ENCODE measurements at regions not wholly inside any gene's neighbourhood (a gene's known extent, or its start where the extent isn't known, plus 50 kb on each side); places are given as distances from the start of the nearest gene placed in this dataset.

- Histone ChIP-seq H3K4me1 (ENCODE audit: control insufficient read depth, insufficient read depth, low read length, unreplicated experiment) (no peaks in the 10 kb centered on the region), H3K79me2 (ENCODE audit: control insufficient read depth, insufficient read depth, low read length, unreplicated experiment) (no peaks in the 10 kb centered on the region), H2AFZ (ENCODE audit: low read length, unreplicated experiment) (no peak overlapping the region), H3K27ac (ENCODE audit: low read depth, low read length) (no peak overlapping the region), H3K4me3 (ENCODE audit: low read depth, low read length) (no peak overlapping the region), H3K36me3 (ENCODE audit: insufficient read depth, low read length) (no peaks in the 10 kb centered on the region), H3K27me3 (ENCODE audit: insufficient read depth, low read length) (no peaks in the 10 kb centered on the region)
Observed at GRCh38 chr4:180372691-180373090, 1870.5 kb upstream of the TENM3 start.

GRCh38 chr4:180377741-180378140, 1865.5 kb upstream of the TENM3 start:
- Histone ChIP-seq H2AFZ (ENCODE audit: low read length, unreplicated experiment) (no peak overlapping the region), H3K36me3 (ENCODE audit: insufficient read depth, low read length) (no peaks in the 10 kb centered on the region), H3K27ac (ENCODE audit: low read depth, low read length) (no peak overlapping the region), H3K79me2 (ENCODE audit: control insufficient read depth, insufficient read depth, low read length, unreplicated experiment) (no peaks in the 10 kb centered on the region), H3K4me1 (ENCODE audit: control insufficient read depth, insufficient read depth, low read length, unreplicated experiment) (no peaks in the 10 kb centered on the region), H3K4me3 (ENCODE audit: low read depth, low read length) (no peak overlapping the region), H3K27me3 (ENCODE audit: insufficient read depth, low read length) (no peaks in the 10 kb centered on the region)

- Histone ChIP-seq H3K79me2 (ENCODE audit: control insufficient read depth, insufficient read depth, low read length, unreplicated experiment) (no peaks in the 10 kb centered on the region), H3K36me3 (ENCODE audit: insufficient read depth, low read length) (no peaks in the 10 kb centered on the region), H3K4me3 (ENCODE audit: low read depth, low read length) (no peak overlapping the region), H2AFZ (ENCODE audit: low read length, unreplicated experiment) (no peak overlapping the region), H3K27ac (ENCODE audit: low read depth, low read length) (no peak overlapping the region), H3K27me3 (ENCODE audit: insufficient read depth, low read length) (no peaks in the 10 kb centered on the region), H3K4me1 (ENCODE audit: control insufficient read depth, insufficient read depth, low read length, unreplicated experiment) (no peaks in the 10 kb centered on the region)
Observed at GRCh38 chr4:180380733-180381132, 1862.5 kb upstream of the TENM3 start.

- no peak overlapping the region for H3K27ac ChIP-seq (ENCODE audit: low read depth, low read length)
- H3K4me1 ChIP-seq (ENCODE audit: control insufficient read depth, insufficient read depth, low read length, unreplicated experiment), result no peaks in the 10 kb centered on the region
- H3K36me3 ChIP-seq (ENCODE audit: insufficient read depth, low read length), result no peaks in the 10 kb centered on the region
- H3K79me2 ChIP-seq (ENCODE audit: control insufficient read depth, insufficient read depth, low read length, unreplicated experiment), result no peaks in the 10 kb centered on the region
- H3K4me3 ChIP-seq (ENCODE audit: low read depth, low read length), result no peak overlapping the region
- no peak overlapping the region for H2AFZ ChIP-seq (ENCODE audit: low read length, unreplicated experiment)
- H3K27me3 ChIP-seq (ENCODE audit: insufficient read depth, low read length), result no peaks in the 10 kb centered on the region
Observed at GRCh38 chr4:180391613-180392012, 1851.6 kb upstream of the TENM3 start.

GRCh38 chr4:180394312-180394711, 1848.9 kb upstream of the TENM3 start:
- Histone ChIP-seq H3K79me2 (ENCODE audit: control insufficient read depth, insufficient read depth, low read length, unreplicated experiment) (no peaks in the 10 kb centered on the region), H3K27me3 (ENCODE audit: insufficient read depth, low read length) (no peaks in the 10 kb centered on the region), H3K4me1 (ENCODE audit: control insufficient read depth, insufficient read depth, low read length, unreplicated experiment) (no peaks in the 10 kb centered on the region), H3K4me3 (ENCODE audit: low read depth, low read length) (no peak overlapping the region), H3K27ac (ENCODE audit: low read depth, low read length) (no peak overlapping the region), H3K36me3 (ENCODE audit: insufficient read depth, low read length) (no peaks in the 10 kb centered on the region), H2AFZ (ENCODE audit: low read length, unreplicated experiment) (no peak overlapping the region)

GRCh38 chr4:180394730-180395129, 1848.5 kb upstream of the TENM3 start:
- no peaks in the 10 kb centered on the region for H3K79me2 ChIP-seq (ENCODE audit: control insufficient read depth, insufficient read depth, low read length, unreplicated experiment)
- H3K4me3 ChIP-seq (ENCODE audit: low read depth, low read length), result no peak overlapping the region
- no peak overlapping the region for H3K27ac ChIP-seq (ENCODE audit: low read depth, low read length)
- no peaks in the 10 kb centered on the region for H3K4me1 ChIP-seq (ENCODE audit: control insufficient read depth, insufficient read depth, low read length, unreplicated experiment)
- H3K27me3 ChIP-seq (ENCODE audit: insufficient read depth, low read length), result no peaks in the 10 kb centered on the region
- H3K36me3 ChIP-seq (ENCODE audit: insufficient read depth, low read length), result no peaks in the 10 kb centered on the region
- no peak overlapping the region for H2AFZ ChIP-seq (ENCODE audit: low read length, unreplicated experiment)

GRCh38 chr4:180398564-180398963, 1844.6 kb upstream of the TENM3 start:
- no peak overlapping the region for H2AFZ ChIP-seq (ENCODE audit: low read length, unreplicated experiment)
- no peaks in the 10 kb centered on the region for H3K4me1 ChIP-seq (ENCODE audit: control insufficient read depth, insufficient read depth, low read length, unreplicated experiment)
- no peaks in the 10 kb centered on the region for H3K79me2 ChIP-seq (ENCODE audit: control insufficient read depth, insufficient read depth, low read length, unreplicated experiment)
- H3K27me3 ChIP-seq (ENCODE audit: insufficient read depth, low read length), result no peaks in the 10 kb centered on the region
- H3K36me3 ChIP-seq (ENCODE audit: insufficient read depth, low read length), result no peaks in the 10 kb centered on the region
- H3K4me3 ChIP-seq (ENCODE audit: low read depth, low read length), result no peak overlapping the region
- no peak overlapping the region for H3K27ac ChIP-seq (ENCODE audit: low read depth, low read length)

- Histone ChIP-seq H3K79me2 (ENCODE audit: control insufficient read depth, insufficient read depth, low read length, unreplicated experiment) (no peaks in the 10 kb centered on the region), H3K36me3 (ENCODE audit: insufficient read depth, low read length) (no peaks in the 10 kb centered on the region), H3K4me1 (ENCODE audit: control insufficient read depth, insufficient read depth, low read length, unreplicated experiment) (no peaks in the 10 kb centered on the region), H3K27ac (ENCODE audit: low read depth, low read length) (no peak overlapping the region), H2AFZ (ENCODE audit: low read length, unreplicated experiment) (no peak overlapping the region), H3K4me3 (ENCODE audit: low read depth, low read length) (no peak overlapping the region), H3K27me3 (ENCODE audit: insufficient read depth, low read length) (no peaks in the 10 kb centered on the region)
Observed at GRCh38 chr4:180407275-180407885, 1835.8 kb upstream of the TENM3 start.

- no peak overlapping the region for H3K27ac ChIP-seq (ENCODE audit: low read depth, low read length)
- H3K4me3 ChIP-seq (ENCODE audit: low read depth, low read length), result no peak overlapping the region
- no peaks in the 10 kb centered on the region for H3K27me3 ChIP-seq (ENCODE audit: insufficient read depth, low read length)
- no peaks in the 10 kb centered on the region for H3K79me2 ChIP-seq (ENCODE audit: control insufficient read depth, insufficient read depth, low read length, unreplicated experiment)
- no peak overlapping the region for H2AFZ ChIP-seq (ENCODE audit: low read length, unreplicated experiment)
- no peaks in the 10 kb centered on the region for H3K4me1 ChIP-seq (ENCODE audit: control insufficient read depth, insufficient read depth, low read length, unreplicated experiment)
- H3K36me3 ChIP-seq (ENCODE audit: insufficient read depth, low read length), result no peaks in the 10 kb centered on the region
Observed at GRCh38 chr4:180418819-180419531, 1824.2 kb upstream of the TENM3 start.

GRCh38 chr4:180422989-180423711, 1820.1 kb upstream of the TENM3 start:
- Histone ChIP-seq H3K79me2 (ENCODE audit: control insufficient read depth, insufficient read depth, low read length, unreplicated experiment) (no peaks in the 10 kb centered on the region), H3K27me3 (ENCODE audit: insufficient read depth, low read length) (no peaks in the 10 kb centered on the region), H3K36me3 (ENCODE audit: insufficient read depth, low read length) (no peaks in the 10 kb centered on the region), H3K4me1 (ENCODE audit: control insufficient read depth, insufficient read depth, low read length, unreplicated experiment) (no peaks in the 10 kb centered on the region), H3K27ac (ENCODE audit: low read depth, low read length) (no peak overlapping the region), H3K4me3 (ENCODE audit: low read depth, low read length) (no peak overlapping the region), H2AFZ (ENCODE audit: low read length, unreplicated experiment) (no peak overlapping the region)

GRCh38 chr4:180423712-180424057, 1819.5 kb upstream of the TENM3 start:
- Histone ChIP-seq H3K27ac (ENCODE audit: low read depth, low read length) (no peak overlapping the region), H3K4me3 (ENCODE audit: low read depth, low read length) (no peak overlapping the region), H2AFZ (ENCODE audit: low read length, unreplicated experiment) (no peak overlapping the region), H3K4me1 (ENCODE audit: control insufficient read depth, insufficient read depth, low read length, unreplicated experiment) (no peaks in the 10 kb centered on the region), H3K79me2 (ENCODE audit: control insufficient read depth, insufficient read depth, low read length, unreplicated experiment) (no peaks in the 10 kb centered on the region), H3K36me3 (ENCODE audit: insufficient read depth, low read length) (no peaks in the 10 kb centered on the region), H3K27me3 (ENCODE audit: insufficient read depth, low read length) (no peaks in the 10 kb centered on the region)
